Uterus (tissue), 3 donors: ENCODE measurements at regions not wholly inside any gene's neighbourhood (a gene's known extent, or its start where the extent isn't known, plus 50 kb on each side); places are given as distances from the start of the nearest gene placed in this dataset. TPM values are rescaled to one million over a fixed set of nuclear protein-coding genes. Genes with fewer than 3 reads are reported as not detected.

ENCODE experiments used
- DNase-seq, 2 donors: peaks; one replicate each; pipeline ENCODE4 v3.0.0-alpha.2; 2019 to 2020
- H3K27ac ChIP-seq, 2 donors: fragments of 200-600 bp; sonication (generic); 1 replicate in 1 of 2; 2 replicates in 1 of 2; pipeline ENCODE4 v1.5.1; 2016 to 2018
- H3K27me3 ChIP-seq, 2 donors: fragments of 200-600 bp; sonication (generic); one replicate each; pipeline ENCODE4 v1.5.1; 2018 to 2019; ENCODE audit warnings: control low read depth in 1 of 2
- H3K36me3 ChIP-seq, 2 donors: fragments of 200-600 bp; sonication (generic); one replicate each; pipeline ENCODE4 v1.5.1; 2019; ENCODE audit warnings: control low read depth in 1 of 2
- H3K4me1 ChIP-seq, 2 donors: fragments of 200-600 bp; sonication (generic); one replicate each; pipeline ENCODE4 v1.5.1; 2018 to 2019; ENCODE audit warnings: control low read depth in 1 of 2
- H3K4me3 ChIP-seq, 2 donors: fragments of 200-600 bp; sonication (generic); 1 replicate in 1 of 2; 2 replicates in 1 of 2; pipeline ENCODE4 v1.5.1; 2018 to 2019; ENCODE audit warnings: mild to moderate bottlenecking in 1 of 2
- H3K9me3 ChIP-seq, 2 donors: fragments of 200-600 bp; sonication (generic); one replicate each; pipeline ENCODE4 v1.5.1; 2019; ENCODE audit warnings: control low read depth in 1 of 2
- POLR2A ChIP-seq, 2 donors: fragments of 450-650 bp; IDR thresholded peaks; one replicate each; pipeline ENCODE4 v1.6.1; 2016; ENCODE audit warnings: antibody characterized with exemption in 2 of 2, mild to moderate bottlenecking in 1 of 2, moderate library complexity in 1 of 2
- intact Hi-C: fragments of 100-400 bp; cut with DNase I; formaldehyde crosslinking; loops from one replicate; pipeline ENCODE4 v1.15.1; 2023; ENCODE audit warnings: low total_unique reads
- small RNA-seq: library from RNA; depleted of rRNA; stranded (forward); fragments of <200 nt; gene quantifications from one replicate; pipeline ENCODE3, GENCODE V24; 2016
- TF ChIP-seq, protein P1 (sequence below), 4 experiments: fragments of 200-600 bp in 2 of 4; fragments of 450-650 bp in 2 of 4; sonication (generic) in 2 of 4; IDR thresholded peaks; one replicate each; pipeline ENCODE4 v1.5.1; 2016 to 2019; ENCODE audit warnings: antibody characterized with exemption in 4 of 4, mild to moderate bottlenecking in 2 of 4, moderate library complexity in 1 of 4
- donor health status: DM: yes; HTN: yes; CAD: no.

DNA sequence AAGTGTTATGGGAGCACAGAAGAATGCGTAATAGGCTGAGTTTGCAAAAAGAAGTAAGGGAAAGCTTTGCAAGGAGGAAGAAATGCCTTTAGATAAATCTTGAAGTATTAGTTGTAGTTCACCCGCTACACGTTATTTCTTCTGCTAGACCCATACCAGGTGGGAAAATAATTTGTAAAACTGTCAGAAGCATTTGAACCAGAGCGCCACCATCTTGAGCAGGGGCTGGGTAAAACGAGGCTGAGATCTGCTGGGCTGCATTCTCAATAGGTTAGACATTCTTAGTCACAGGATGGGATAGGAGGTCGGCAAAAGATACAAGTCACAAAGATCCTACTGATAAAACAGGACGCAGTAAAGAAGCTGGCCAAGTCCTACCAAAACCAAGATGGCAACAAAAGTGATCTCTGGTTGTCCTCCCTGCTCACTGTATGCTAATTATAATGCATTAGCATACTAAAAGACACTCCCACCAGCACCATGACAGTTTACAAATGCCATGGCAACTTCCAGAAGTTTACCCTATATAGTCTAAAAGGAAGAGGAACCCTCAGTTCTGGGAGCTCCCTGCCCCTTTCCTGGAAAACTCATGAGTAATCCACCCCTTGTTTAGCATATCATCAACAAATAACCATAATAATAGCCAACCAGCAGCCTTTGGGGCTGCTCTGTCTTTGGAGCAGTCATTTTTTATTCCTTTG lies 50.0 kb upstream of the ZNF280D start:
- TF ChIP-seq POLR2A (IDR thresholded peaks at IDR 0.05), result no peak
- TF ChIP-seq, protein P1, sequence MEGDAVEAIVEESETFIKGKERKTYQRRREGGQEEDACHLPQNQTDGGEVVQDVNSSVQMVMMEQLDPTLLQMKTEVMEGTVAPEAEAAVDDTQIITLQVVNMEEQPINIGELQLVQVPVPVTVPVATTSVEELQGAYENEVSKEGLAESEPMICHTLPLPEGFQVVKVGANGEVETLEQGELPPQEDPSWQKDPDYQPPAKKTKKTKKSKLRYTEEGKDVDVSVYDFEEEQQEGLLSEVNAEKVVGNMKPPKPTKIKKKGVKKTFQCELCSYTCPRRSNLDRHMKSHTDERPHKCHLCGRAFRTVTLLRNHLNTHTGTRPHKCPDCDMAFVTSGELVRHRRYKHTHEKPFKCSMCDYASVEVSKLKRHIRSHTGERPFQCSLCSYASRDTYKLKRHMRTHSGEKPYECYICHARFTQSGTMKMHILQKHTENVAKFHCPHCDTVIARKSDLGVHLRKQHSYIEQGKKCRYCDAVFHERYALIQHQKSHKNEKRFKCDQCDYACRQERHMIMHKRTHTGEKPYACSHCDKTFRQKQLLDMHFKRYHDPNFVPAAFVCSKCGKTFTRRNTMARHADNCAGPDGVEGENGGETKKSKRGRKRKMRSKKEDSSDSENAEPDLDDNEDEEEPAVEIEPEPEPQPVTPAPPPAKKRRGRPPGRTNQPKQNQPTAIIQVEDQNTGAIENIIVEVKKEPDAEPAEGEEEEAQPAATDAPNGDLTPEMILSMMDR (IDR thresholded peaks at IDR 0.05), result no peak

More for the DNA sequence above, 50.0 kb upstream of the ZNF280D start:
- no peaks in the 10 kb centered on the region for H3K27me3 ChIP-seq
- H3K4me3 ChIP-seq, result no peak overlapping the region
- H3K36me3 ChIP-seq, result no peaks in the 10 kb centered on the region
- intact Hi-C loops, result no loop called here
- H3K9me3 ChIP-seq, result no peaks in the 10 kb centered on the region
- no peaks in the 10 kb centered on the region for H3K4me1 ChIP-seq
- H3K27ac ChIP-seq, result no peak overlapping the region
- no peak for DNase-seq

Small RNAs in the stretch of these regions (small RNA-seq; reads per million reads assigned to genes)
- gene AC090517.1 (not detected), gene AC090517.3 (not detected)
